B cell (primary cell): ENCODE measurements at regions not wholly inside any gene's neighbourhood (a gene's known extent, or its start where the extent isn't known, plus 50 kb on each side); places are given as distances from the start of the nearest gene placed in this dataset.

Experiments
- ATAC-seq: fragments of 200-7000 bp; cut with Tn5 transposase; one replicate; pipeline ENCODE4 v1.10.0; 2021; ENCODE audit warnings: low read depth, mild to moderate bottlenecking, moderate number of reproducible peaks, moderate library complexity
- CTCF ChIA-PET: fragments of 350-600 bp; sonication (Branson Sonifier 250); formaldehyde crosslinking; loops from one replicate; lab custom pipeline; 2021; ENCODE audit warnings: antibody characterized with exemption, inconsistent platforms; lab: Charles Lee
- POLR2A ChIA-PET: fragments of 350-600 bp; sonication (Branson Sonifier 250); formaldehyde crosslinking; loops from one replicate; lab custom pipeline; 2021; ENCODE audit warnings: antibody characterized with exemption; lab: Charles Lee
- DNase-seq: peaks from one replicate; pipeline ENCODE4 v3.0.0; 2013
- H2AFZ ChIP-seq: 2 replicates; pipeline ENCODE4 v1.6.1; 2012; ENCODE audit warnings: mild to moderate bottlenecking, low read depth, low read length; ENCODE audit not compliant: insufficient read depth, poor library complexity, severe bottlenecking
- H3K27ac ChIP-seq, 2 donors: 1 replicate in 1 of 2; 2 replicates in 1 of 2; pipeline ENCODE4 v1.5.1; 2012 to 2013; ENCODE audit warnings: low read length in 2 of 2, mild to moderate bottlenecking in 2 of 2, moderate library complexity in 1 of 2
- H3K27me3 ChIP-seq, 4 experiments: fragments of 200-600 bp in 1 of 4; sonication (generic) in 1 of 4; replicated peaks in 1 of 4; 1 replicate in 2 of 4; 2 replicates in 2 of 4; pipeline versions ENCODE4 v1.6.1 to v1.7.0; 2013 to 2016; ENCODE audit warnings: low read length in 3 of 4, mild to moderate bottlenecking in 2 of 4, mixed read lengths in 1 of 4, moderate library complexity in 1 of 4; ENCODE audit not compliant: insufficient read depth in 4 of 4, control insufficient read depth in 3 of 4; ENCODE audit errors: control extremely low read depth in 1 of 4
- H3K36me3 ChIP-seq, 2 experiments: replicated peaks in 1 of 2; 1 replicate in 1 of 2; 2 replicates in 1 of 2; pipeline versions ENCODE4 v1.6.1 to v1.7.1; 2013; ENCODE audit warnings: low read length in 1 of 2; ENCODE audit not compliant: insufficient read depth in 2 of 2, control insufficient read depth in 1 of 2; ENCODE audit errors: control extremely low read depth in 1 of 2, extremely low read depth in 1 of 2
- H3K4me1 ChIP-seq, 2 donors: fragments of 200-600 bp in 1 of 2; sonication (generic) in 1 of 2; 1 replicate in 1 of 2; 2 replicates in 1 of 2; pipeline versions ENCODE4 v1.5.1 to v1.6.1; 2013 to 2017; ENCODE audit warnings: low read length in 2 of 2; ENCODE audit not compliant: control insufficient read depth in 2 of 2, insufficient read depth in 2 of 2
- H3K4me2 ChIP-seq: replicated peaks from 2 replicates; pipeline ENCODE3; 2012; ENCODE audit warnings: mild to moderate bottlenecking, low read depth, low read length; ENCODE audit not compliant: poor library complexity, severe bottlenecking
- H3K4me3 ChIP-seq, 5 experiments: fragments of 200-600 bp in 1 of 5; sonication (generic) in 1 of 5; 1 replicate in 3 of 5; 2 replicates in 2 of 5; pipeline versions ENCODE4 v1.5.1 to v1.7.0; 2011 to 2016; ENCODE audit warnings: low read length in 4 of 5, mild to moderate bottlenecking in 4 of 5, low read depth in 2 of 5, control low read depth in 1 of 5, moderate library complexity in 1 of 5; ENCODE audit not compliant: insufficient read depth in 1 of 5; ENCODE audit errors: control extremely low read depth in 1 of 5, extremely low read depth in 1 of 5
- H3K79me2 ChIP-seq: fragments of 200-600 bp; sonication (generic); one replicate; pipeline ENCODE4 v1.6.0; 2016; ENCODE audit warnings: low read length; ENCODE audit not compliant: control insufficient read depth, insufficient read depth
- H3K9ac ChIP-seq: fragments of 200-600 bp; sonication (generic); 2 replicates; pipeline ENCODE4 v1.6.1; 2017; ENCODE audit warnings: mild to moderate bottlenecking, low read length, moderate library complexity
- H3K9me3 ChIP-seq, 3 donors: one replicate each; pipeline versions ENCODE4 v1.6.1 to v1.7.1; 2013; ENCODE audit warnings: low read length in 2 of 3; ENCODE audit not compliant: control insufficient read depth in 2 of 3, insufficient read depth in 1 of 3; ENCODE audit errors: control extremely low read depth in 1 of 3
- H4K20me1 ChIP-seq: 2 replicates; pipeline ENCODE4 v1.6.0; 2012; ENCODE audit warnings: mild to moderate bottlenecking, low read length; ENCODE audit not compliant: insufficient read depth, control insufficient read depth, poor library complexity, severe bottlenecking
- H3K27ac Mint-ChIP-seq: one replicate; pipeline ENCODE4 v1.8.0; 2021; ENCODE audit warnings: mixed read lengths
- H3K27me3 Mint-ChIP-seq: one replicate; pipeline ENCODE4 v1.8.0; 2021; ENCODE audit warnings: mixed read lengths
- H3K4me1 Mint-ChIP-seq: one replicate; pipeline ENCODE4 v1.8.0; 2021; ENCODE audit warnings: mixed read lengths
- H3K4me3 Mint-ChIP-seq: one replicate; pipeline ENCODE4 v1.8.0; 2021; ENCODE audit warnings: mixed read lengths
- H3K9me3 Mint-ChIP-seq: one replicate; pipeline ENCODE4 v1.8.0; 2022; ENCODE audit warnings: mixed read lengths; ENCODE audit not compliant: insufficient read depth
- EZH2 ChIP-seq: IDR thresholded peaks from 2 replicates; pipeline ENCODE4 v1.6.1; 2012; ENCODE audit warnings: borderline replicate concordance, low read depth, mild to moderate bottlenecking, moderate library complexity, low read length; ENCODE audit not compliant: insufficient read depth, poor library complexity, severe bottlenecking
- WGBS: methylation state at CpG from one replicate; pipeline ENCODE4 v1.1.5; 2013; ENCODE audit warnings: missing lambda C conversion rate; ENCODE audit not compliant: insufficient coverage; 5-methylcytosine and 5-hydroxymethylcytosine counted together
- intact Hi-C: fragments of 100-400 bp; cut with micrococcal nuclease; formaldehyde crosslinking; loops from one replicate; pipeline ENCODE4 v1.10.0; 2022
- TF ChIP-seq, protein P1 (sequence below): fragments of 200-600 bp; IDR thresholded peaks from one replicate; pipeline ENCODE4 v1.8.0; 2022; ENCODE audit warnings: antibody characterized with exemption, mild to moderate bottlenecking

DNA sequence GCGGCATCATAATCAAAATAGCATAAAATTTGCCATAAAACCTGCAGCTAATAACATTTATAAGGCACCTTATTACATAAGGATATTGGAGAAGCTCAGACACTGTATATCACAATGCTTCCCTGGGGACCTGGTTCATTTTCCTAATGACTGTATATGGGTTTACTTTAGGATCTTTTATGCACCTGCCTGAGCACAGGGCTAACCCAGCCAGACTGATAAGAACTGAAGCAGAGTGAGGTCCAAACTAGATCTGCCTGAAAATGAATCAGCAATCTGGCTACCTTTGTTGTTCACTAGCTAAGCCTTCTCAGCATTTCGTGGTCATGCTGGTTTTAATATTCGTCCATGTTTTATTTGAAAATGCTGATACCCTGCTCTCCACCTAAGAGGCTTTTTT is 1922.3 kb upstream of the CELF4 start:
- TF ChIP-seq EZH2: no peak
- TF ChIP-seq, protein P1, sequence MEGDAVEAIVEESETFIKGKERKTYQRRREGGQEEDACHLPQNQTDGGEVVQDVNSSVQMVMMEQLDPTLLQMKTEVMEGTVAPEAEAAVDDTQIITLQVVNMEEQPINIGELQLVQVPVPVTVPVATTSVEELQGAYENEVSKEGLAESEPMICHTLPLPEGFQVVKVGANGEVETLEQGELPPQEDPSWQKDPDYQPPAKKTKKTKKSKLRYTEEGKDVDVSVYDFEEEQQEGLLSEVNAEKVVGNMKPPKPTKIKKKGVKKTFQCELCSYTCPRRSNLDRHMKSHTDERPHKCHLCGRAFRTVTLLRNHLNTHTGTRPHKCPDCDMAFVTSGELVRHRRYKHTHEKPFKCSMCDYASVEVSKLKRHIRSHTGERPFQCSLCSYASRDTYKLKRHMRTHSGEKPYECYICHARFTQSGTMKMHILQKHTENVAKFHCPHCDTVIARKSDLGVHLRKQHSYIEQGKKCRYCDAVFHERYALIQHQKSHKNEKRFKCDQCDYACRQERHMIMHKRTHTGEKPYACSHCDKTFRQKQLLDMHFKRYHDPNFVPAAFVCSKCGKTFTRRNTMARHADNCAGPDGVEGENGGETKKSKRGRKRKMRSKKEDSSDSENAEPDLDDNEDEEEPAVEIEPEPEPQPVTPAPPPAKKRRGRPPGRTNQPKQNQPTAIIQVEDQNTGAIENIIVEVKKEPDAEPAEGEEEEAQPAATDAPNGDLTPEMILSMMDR: no peak
- Histone ChIP-seq H3K4me2 (no peak overlapping the region), H2AFZ (no peak overlapping the region), H3K9ac (no peak overlapping the region), H3K36me3 (no peaks in the 10 kb centered on the region), H4K20me1 (no peaks in the 10 kb centered on the region), H3K4me3 (no peak overlapping the region), H3K27me3 (no peaks in the 10 kb centered on the region), H3K27ac (no peak overlapping the region), H3K9me3 (peaks cover 0 to 3% (median 0%) of the 10 kb centered on the region in 3 donors), H3K4me1 (no peaks in the 10 kb centered on the region), H3K79me2 (no peaks in the 10 kb centered on the region)
- Mint-ChIP-seq H3K27ac (no peak overlapping the region), H3K9me3 (peaks cover 9% of the 10 kb centered on the region), H3K27me3 (no peaks in the 10 kb centered on the region), H3K4me1 (no peaks in the 10 kb centered on the region), H3K4me3 (no peak overlapping the region)
- 92% methylated on average over 2 of the region's 3 CpGs for WGBS
- intact Hi-C loops: no loop called here
- ATAC-seq (no peak), DNase-seq (no peak)
- ChIA-PET CTCF (interaction anchor here (0.6 kb wide), 1 partner anchor 16 kb away, joined by 3 read pairs; no protein-coding TSS in a partner anchor), POLR2A (no interaction called here)

DNA sequence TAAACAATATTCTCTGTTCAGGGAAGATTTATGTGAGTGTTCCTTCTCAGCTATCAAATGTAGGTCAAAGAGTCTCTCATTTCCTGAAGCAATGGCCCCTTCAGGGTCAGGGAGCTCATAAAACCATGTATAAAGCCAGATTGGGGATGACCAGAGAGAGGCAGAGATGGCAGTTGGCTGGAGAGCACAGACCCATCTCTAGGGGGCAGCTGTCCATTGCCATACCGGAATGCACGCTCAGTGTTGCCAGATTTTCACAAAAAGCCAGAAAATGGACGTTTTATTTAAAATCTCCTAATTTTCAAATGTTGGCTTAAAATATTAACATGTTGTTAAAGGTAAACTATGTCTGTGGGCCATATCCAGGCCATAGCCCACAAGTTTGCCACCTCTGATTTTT is 1920.7 kb upstream of the CELF4 start:
- Histone ChIP-seq H3K27ac (no peak overlapping the region), H3K4me3 (no peak overlapping the region), H3K27me3 (no peaks in the 10 kb centered on the region), H3K79me2 (no peaks in the 10 kb centered on the region), H2AFZ (no peak overlapping the region), H3K36me3 (no peaks in the 10 kb centered on the region), H3K9me3 (peaks cover 0 to 3% (median 0%) of the 10 kb centered on the region in 3 donors), H3K4me2 (no peak overlapping the region), H3K9ac (no peak overlapping the region), H4K20me1 (no peaks in the 10 kb centered on the region), H3K4me1 (no peaks in the 10 kb centered on the region)
- Mint-ChIP-seq H3K27me3 (no peaks in the 10 kb centered on the region), H3K4me3 (no peak overlapping the region), H3K4me1 (no peaks in the 10 kb centered on the region), H3K9me3 (peaks cover 3% of the 10 kb centered on the region), H3K27ac (no peak overlapping the region)
- no peak for ATAC-seq
- TF ChIP-seq, protein P1: no peak
- TF ChIP-seq EZH2: no peak
- ChIA-PET POLR2A (no interaction called here), CTCF (no interaction called here)
- WGBS: no CpG with 5 or more reads among the region's 3 CpGs
- no peak for DNase-seq
- intact Hi-C loops: no loop called here
